ENCODE measurements at regions not wholly inside any gene's neighbourhood (a gene's known extent, or its start where the extent isn't known, plus 50 kb on each side); places are given as distances from the start of the nearest gene placed in this dataset.
"Not testable (repeated sequence)": the region's sequence is repeated elsewhere in the genome, so short reads cannot be mapped to it uniquely, and the experiment has no call there.

DNA sequence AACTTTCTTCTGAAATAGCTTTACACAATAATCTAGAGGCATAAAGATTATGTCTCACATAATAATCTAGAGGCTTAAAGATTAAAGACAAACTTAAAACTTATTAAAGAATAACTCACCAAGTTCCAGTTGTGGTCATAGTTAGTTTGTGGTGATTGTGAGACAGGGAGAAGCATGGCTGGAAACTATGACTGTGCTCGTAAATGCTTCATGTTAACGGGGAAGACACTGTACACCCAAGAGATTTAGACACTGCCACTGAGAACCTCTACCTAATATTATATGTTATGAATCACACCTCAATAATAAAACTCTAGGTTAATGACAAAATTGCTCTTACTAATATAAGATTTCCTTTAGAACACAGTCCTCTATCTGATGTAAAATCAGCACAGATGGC, 541.6 kb downstream of the TMEM121 start:
- no peak overlapping the region for H3K27ac Mint-ChIP-seq (ENCODE audit: unreplicated experiment)
- H3K36me3 Mint-ChIP-seq (ENCODE audit: low read depth) = no peaks in the 10 kb centered on the region
- no peak for DNase-seq (ENCODE audit: low spot score)
- H3K4me3 Mint-ChIP-seq (ENCODE audit: unreplicated experiment) = no peak overlapping the region
- peaks cover 54% of the 10 kb centered on the region for H3K9me3 Mint-ChIP-seq (ENCODE audit: low read depth)
- TF ChIP-seq, protein P1, sequence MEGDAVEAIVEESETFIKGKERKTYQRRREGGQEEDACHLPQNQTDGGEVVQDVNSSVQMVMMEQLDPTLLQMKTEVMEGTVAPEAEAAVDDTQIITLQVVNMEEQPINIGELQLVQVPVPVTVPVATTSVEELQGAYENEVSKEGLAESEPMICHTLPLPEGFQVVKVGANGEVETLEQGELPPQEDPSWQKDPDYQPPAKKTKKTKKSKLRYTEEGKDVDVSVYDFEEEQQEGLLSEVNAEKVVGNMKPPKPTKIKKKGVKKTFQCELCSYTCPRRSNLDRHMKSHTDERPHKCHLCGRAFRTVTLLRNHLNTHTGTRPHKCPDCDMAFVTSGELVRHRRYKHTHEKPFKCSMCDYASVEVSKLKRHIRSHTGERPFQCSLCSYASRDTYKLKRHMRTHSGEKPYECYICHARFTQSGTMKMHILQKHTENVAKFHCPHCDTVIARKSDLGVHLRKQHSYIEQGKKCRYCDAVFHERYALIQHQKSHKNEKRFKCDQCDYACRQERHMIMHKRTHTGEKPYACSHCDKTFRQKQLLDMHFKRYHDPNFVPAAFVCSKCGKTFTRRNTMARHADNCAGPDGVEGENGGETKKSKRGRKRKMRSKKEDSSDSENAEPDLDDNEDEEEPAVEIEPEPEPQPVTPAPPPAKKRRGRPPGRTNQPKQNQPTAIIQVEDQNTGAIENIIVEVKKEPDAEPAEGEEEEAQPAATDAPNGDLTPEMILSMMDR (IDR thresholded peaks at IDR 0.05) = no peak
- no peaks in the 10 kb centered on the region for H3K27me3 Mint-ChIP-seq (ENCODE audit: low read depth)
- no peaks in the 10 kb centered on the region for H3K4me1 Mint-ChIP-seq (ENCODE audit: low read depth)

GRCh38 chr14:106069804-106070625, 543.6 kb downstream of the TMEM121 start:
- DNase-seq (ENCODE audit: low spot score) = no peak
- Mint-ChIP-seq H3K9me3 (ENCODE audit: low read depth) (peaks cover 55% of the 10 kb centered on the region), H3K27me3 (ENCODE audit: low read depth) (no peaks in the 10 kb centered on the region), H3K27ac (ENCODE audit: unreplicated experiment) (no peak overlapping the region), H3K4me3 (ENCODE audit: unreplicated experiment) (no peak overlapping the region), H3K4me1 (ENCODE audit: low read depth) (no peaks in the 10 kb centered on the region), H3K36me3 (ENCODE audit: low read depth) (no peaks in the 10 kb centered on the region)
- TF ChIP-seq, protein P1 (IDR thresholded peaks at IDR 0.05) = no peak

DNA sequence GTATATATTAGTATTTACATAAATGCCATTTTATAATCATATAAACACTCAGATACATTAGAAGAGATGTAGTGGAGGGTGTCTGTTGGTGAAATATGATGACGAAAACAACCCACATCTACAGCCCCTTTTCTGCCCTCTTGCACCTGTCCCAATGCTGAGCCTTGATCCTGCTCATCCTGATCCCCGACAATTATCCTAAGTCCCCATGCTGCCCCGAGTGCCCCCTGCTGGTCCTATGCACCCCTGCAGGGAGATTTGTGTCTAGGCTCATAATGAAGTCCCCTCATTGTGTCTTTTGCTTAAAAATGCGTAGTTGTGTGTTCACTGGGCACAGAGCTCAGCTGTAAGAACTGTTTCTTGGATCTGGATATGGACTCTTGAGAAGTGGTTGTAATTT, 554.5 kb downstream of the TMEM121 start:
- H3K27me3 Mint-ChIP-seq (ENCODE audit: low read depth) = no peaks in the 10 kb centered on the region

DNA sequence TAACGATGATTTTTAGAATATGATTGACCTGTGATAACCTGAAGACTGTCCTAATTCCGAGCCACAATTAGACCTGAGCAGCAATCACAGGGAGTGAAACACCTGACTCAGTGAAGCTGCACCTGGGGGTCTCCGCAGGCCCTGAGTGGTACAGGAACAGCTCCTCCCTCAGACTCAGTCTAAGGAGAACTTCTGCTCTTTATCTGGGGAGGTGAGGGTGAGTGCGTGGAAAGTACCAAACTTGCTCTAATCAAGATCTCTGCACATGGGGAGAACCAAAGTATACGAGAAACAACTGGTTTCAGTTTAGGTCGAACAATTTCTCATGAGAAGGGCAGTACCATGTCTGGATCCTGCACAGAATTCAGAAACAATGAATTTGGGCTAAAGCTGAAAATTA, 555.3 kb downstream of the TMEM121 start:
- not testable (repeated sequence) for DNase-seq (ENCODE audit: low spot score); H3K36me3 Mint-ChIP-seq (ENCODE audit: low read depth); H3K4me3 Mint-ChIP-seq (ENCODE audit: unreplicated experiment); H3K27me3 Mint-ChIP-seq (ENCODE audit: low read depth); H3K27ac Mint-ChIP-seq (ENCODE audit: unreplicated experiment); H3K4me1 Mint-ChIP-seq (ENCODE audit: low read depth)
- H3K9me3 Mint-ChIP-seq (ENCODE audit: low read depth) = peaks cover 30% of the 10 kb centered on the region

More for the DNA sequence above, 554.5 kb downstream of the TMEM121 start:
- no peak overlapping the region for H3K4me3 Mint-ChIP-seq (ENCODE audit: unreplicated experiment)
- H3K36me3 Mint-ChIP-seq (ENCODE audit: low read depth) = no peaks in the 10 kb centered on the region
- TF ChIP-seq, protein P1 (IDR thresholded peaks at IDR 0.05) = no peak
- no peak for DNase-seq (ENCODE audit: low spot score)
- peaks cover 24% of the 10 kb centered on the region for H3K9me3 Mint-ChIP-seq (ENCODE audit: low read depth)
- no peaks in the 10 kb centered on the region for H3K4me1 Mint-ChIP-seq (ENCODE audit: low read depth)
- no peak overlapping the region for H3K27ac Mint-ChIP-seq (ENCODE audit: unreplicated experiment)

DNA sequence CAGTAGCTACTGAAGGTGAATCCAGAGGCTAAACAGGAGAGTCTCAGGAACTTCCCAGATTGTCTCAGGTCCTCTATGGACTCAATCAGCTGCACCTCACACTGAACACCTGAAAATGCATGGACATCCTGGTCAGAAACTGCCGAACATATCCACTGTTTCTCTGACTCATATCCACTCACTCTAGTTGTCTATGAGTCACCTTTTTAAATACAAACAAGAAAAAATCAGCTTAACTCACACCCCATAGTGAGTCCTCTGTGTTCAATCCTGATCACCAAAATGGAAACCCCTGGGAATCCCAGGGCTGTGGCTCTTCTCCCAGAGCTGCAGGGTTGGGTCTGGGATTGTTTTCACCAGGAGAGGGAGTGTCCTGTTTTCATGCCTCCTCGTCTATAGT, 556.7 kb downstream of the TMEM121 start:
- Mint-ChIP-seq H3K9me3 (ENCODE audit: low read depth) (peaks cover 22% of the 10 kb centered on the region), H3K27ac (ENCODE audit: unreplicated experiment) (no peak overlapping the region), H3K27me3 (ENCODE audit: low read depth) (no peaks in the 10 kb centered on the region), H3K36me3 (ENCODE audit: low read depth) (no peaks in the 10 kb centered on the region), H3K4me3 (ENCODE audit: unreplicated experiment) (no peak overlapping the region), H3K4me1 (ENCODE audit: low read depth) (no peaks in the 10 kb centered on the region)
- no peak for DNase-seq (ENCODE audit: low spot score)
- TF ChIP-seq, protein P1 (IDR thresholded peaks at IDR 0.05) = no peak

DNA sequence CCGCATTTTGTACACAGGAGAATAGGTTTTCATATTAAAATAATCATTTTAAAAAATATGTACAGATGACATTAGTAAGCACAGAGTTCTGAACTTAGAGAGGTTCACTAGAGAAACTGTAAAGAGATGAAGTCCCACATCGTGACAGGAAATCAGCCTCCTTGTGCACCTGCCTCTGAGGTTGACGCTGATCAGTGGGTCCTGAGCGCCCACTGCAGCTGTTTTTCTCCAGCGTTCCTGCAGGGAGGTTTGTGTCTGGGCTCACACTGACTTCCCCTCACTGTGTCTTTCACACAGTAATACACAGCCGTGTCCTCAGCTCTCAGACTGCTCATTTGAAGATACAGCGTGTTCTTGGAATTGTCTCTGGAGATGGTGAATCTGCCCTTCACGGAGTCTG, 561.5 kb downstream of the TMEM121 start:
- Mint-ChIP-seq H3K4me3 (ENCODE audit: unreplicated experiment) (no peak overlapping the region), H3K4me1 (ENCODE audit: low read depth) (no peaks in the 10 kb centered on the region), H3K27me3 (ENCODE audit: low read depth) (no peaks in the 10 kb centered on the region), H3K9me3 (ENCODE audit: low read depth) (peaks cover 15% of the 10 kb centered on the region), H3K36me3 (ENCODE audit: low read depth) (no peaks in the 10 kb centered on the region), H3K27ac (ENCODE audit: unreplicated experiment) (no peak overlapping the region)
- TF ChIP-seq, protein P1 (IDR thresholded peaks at IDR 0.05) = no peak
- no peak for DNase-seq (ENCODE audit: low spot score)

DNA sequence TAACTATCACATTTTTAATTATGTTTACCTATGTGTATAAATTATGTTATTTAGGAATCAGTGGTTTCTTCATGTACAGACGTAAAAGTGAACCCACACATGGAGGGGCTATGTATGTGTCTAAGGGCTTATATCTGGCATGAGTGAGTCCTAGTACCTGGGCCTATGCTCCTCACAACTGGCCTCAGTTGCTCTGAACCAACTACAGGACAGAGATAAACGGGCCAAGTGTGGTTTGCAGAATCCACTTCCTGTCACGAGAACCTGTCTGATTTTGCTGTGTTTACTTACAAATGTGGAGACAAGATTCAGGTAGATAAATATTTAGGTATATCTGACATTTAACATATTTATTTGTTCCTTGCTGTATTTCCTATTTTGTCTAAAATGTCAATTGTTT, 562.5 kb downstream of the TMEM121 start:
- H3K36me3 Mint-ChIP-seq (ENCODE audit: low read depth); H3K4me1 Mint-ChIP-seq (ENCODE audit: low read depth); DNase-seq (ENCODE audit: low spot score); H3K27ac Mint-ChIP-seq (ENCODE audit: unreplicated experiment); H3K27me3 Mint-ChIP-seq (ENCODE audit: low read depth); H3K4me3 Mint-ChIP-seq (ENCODE audit: unreplicated experiment): not testable (repeated sequence)
- peaks cover 15% of the 10 kb centered on the region for H3K9me3 Mint-ChIP-seq (ENCODE audit: low read depth)

Measured in chondrocyte (in vitro differentiated cells).